IMR-90 (cell line): ENCODE measurements at regions not wholly inside any gene's neighbourhood (a gene's known extent, or its start where the extent isn't known, plus 50 kb on each side); places are given as distances from the start of the nearest gene placed in this dataset.
A peak's percentile ranks its signal among the peaks of the same experiment; 100 is the strongest.

Experiments
- ATAC-seq: fragments of 200-7000 bp; cut with Tn5 transposase; 2 replicates; pipeline ENCODE4 v1.9.1; 2020; ENCODE audit warnings: low read depth, mild to moderate bottlenecking, moderate library complexity
- BruUV-seq: library from RNA; stranded (reverse); fragments of 400-500 nt; replicated peaks from 2 replicates; lab custom pipeline; 2021; lab: Mats Ljungman, UMichigan
- CTCF ChIA-PET: fragments of 300-600 bp; formaldehyde crosslinking; extraction: SDS; loops from one replicate; lab custom pipeline; 2021; ENCODE audit warnings: antibody characterized with exemption; lab: Yijun Ruan, JAX
- POLR2A ChIA-PET: fragments of 300-600 bp; sonication (Branson Sonifier 250); formaldehyde crosslinking; loops from one replicate; lab custom pipeline; 2022; ENCODE audit warnings: antibody characterized with exemption; ENCODE audit not compliant: unreplicated experiment; lab: Charles Lee
- DNase-seq: peaks from one replicate; pipeline ENCODE4 v3.0.0; 2013
- H2AFZ ChIP-seq: replicated peaks from 2 replicates; pipeline ENCODE3; 2013; ENCODE audit warnings: low read length, mild to moderate bottlenecking; ENCODE audit not compliant: poor library complexity
- H2AK5ac ChIP-seq: 2 replicates; pipeline ENCODE4 v1.6.1; 2013; ENCODE audit warnings: low read depth, low read length, inconsistent platforms
- H2AK9ac ChIP-seq: replicated peaks from 2 replicates; pipeline ENCODE3; 2013; ENCODE audit warnings: mild to moderate bottlenecking, low read depth, low read length, moderate library complexity; ENCODE audit not compliant: poor library complexity
- H2BK120ac ChIP-seq: 2 replicates; pipeline ENCODE4 v1.6.1; 2013; ENCODE audit warnings: low read depth, low read length, inconsistent platforms
- H2BK15ac ChIP-seq: 3 replicates; pipeline ENCODE4 v1.6.1; 2013; ENCODE audit warnings: low read depth, low read length, inconsistent platforms
- H2BK20ac ChIP-seq: 2 replicates; pipeline ENCODE4 v1.6.1; 2013; ENCODE audit warnings: low read depth, mild to moderate bottlenecking, inconsistent platforms, low read length, moderate library complexity
- H2BK5ac ChIP-seq: 2 replicates; pipeline ENCODE4 v1.6.1; 2013; ENCODE audit warnings: mild to moderate bottlenecking, low read depth, low read length, inconsistent platforms; ENCODE audit not compliant: poor library complexity, severe bottlenecking
- H3K14ac ChIP-seq: replicated peaks from 2 replicates; pipeline ENCODE4 v1.6.1; 2013; ENCODE audit warnings: low read depth, low read length, inconsistent platforms
- H3K18ac ChIP-seq: 2 replicates; pipeline ENCODE4 v1.6.1; 2013; ENCODE audit warnings: low read depth, low read length, control low read depth
- H3K23ac ChIP-seq: 2 replicates; pipeline ENCODE4 v1.6.1; 2013; ENCODE audit warnings: low read depth, low read length, inconsistent platforms
- H3K27ac ChIP-seq: 2 replicates; pipeline ENCODE4 v1.5.1; 2013; ENCODE audit warnings: mild to moderate bottlenecking, control low read depth, low read length; ENCODE audit not compliant: insufficient read depth
- H3K27me3 ChIP-seq: 2 replicates; pipeline ENCODE4 v1.6.1; 2013; ENCODE audit warnings: low read length; ENCODE audit not compliant: control insufficient read depth, insufficient read depth
- H3K36me3 ChIP-seq: 2 replicates; pipeline ENCODE4 v1.6.1; 2013; ENCODE audit warnings: low read length, mixed read lengths; ENCODE audit not compliant: control insufficient read depth, insufficient read depth
- H3K4ac ChIP-seq: 2 replicates; pipeline ENCODE4 v1.6.1; 2013; ENCODE audit warnings: low read depth, low read length, inconsistent platforms
- H3K4me1 ChIP-seq: 2 replicates; pipeline ENCODE4 v1.6.1; 2013; ENCODE audit warnings: low read length, mixed read lengths; ENCODE audit not compliant: control insufficient read depth, insufficient read depth
- H3K4me2 ChIP-seq: 2 replicates; pipeline ENCODE4 v1.6.1; 2013; ENCODE audit warnings: low read depth, mild to moderate bottlenecking, control low read depth, low read length, moderate library complexity
- H3K4me3 ChIP-seq: 2 replicates; pipeline ENCODE4 v1.5.1; 2013; ENCODE audit warnings: low read depth, mild to moderate bottlenecking, control low read depth, low read length, moderate library complexity; ENCODE audit not compliant: insufficient read depth
- H3K56ac ChIP-seq: 2 replicates; pipeline ENCODE4 v1.6.1; 2013; ENCODE audit warnings: low read length, inconsistent platforms; ENCODE audit not compliant: insufficient read depth; ENCODE audit errors: extremely low read depth
- H3K79me1 ChIP-seq, 2 experiments: 2 replicates each; pipeline ENCODE4 v1.6.1; 2013; ENCODE audit warnings: low read length in 2 of 2, inconsistent platforms in 1 of 2, low read depth in 1 of 2
- H3K9ac ChIP-seq: 2 replicates; pipeline ENCODE4 v1.6.1; 2013; ENCODE audit warnings: low read depth, low read length, control low read depth
- H3K9me1 ChIP-seq: 2 replicates; pipeline ENCODE4 v1.6.1; 2013; ENCODE audit warnings: low read length, inconsistent platforms; ENCODE audit not compliant: insufficient read depth
- H3K9me3 ChIP-seq: 2 replicates; pipeline ENCODE4 v1.6.1; 2013; ENCODE audit warnings: low read length; ENCODE audit not compliant: control insufficient read depth, insufficient read depth
- H4K20me1 ChIP-seq: 2 replicates; pipeline ENCODE4 v1.6.1; 2013; ENCODE audit warnings: low read length, inconsistent platforms; ENCODE audit not compliant: insufficient read depth
- H4K5ac ChIP-seq: 2 replicates; pipeline ENCODE4 v1.6.1; 2013; ENCODE audit warnings: mild to moderate bottlenecking, low read depth, low read length, control low read depth
- H4K8ac ChIP-seq, 2 experiments: 2 replicates each; pipeline ENCODE4 v1.6.1; 2013; ENCODE audit warnings: low read depth in 2 of 2, low read length in 2 of 2, control low read depth in 1 of 2, inconsistent platforms in 1 of 2
- H4K91ac ChIP-seq: 2 replicates; pipeline ENCODE4 v1.6.1; 2013; ENCODE audit warnings: low read depth, low read length, inconsistent platforms; ENCODE audit not compliant: insufficient read depth
- BHLHE40 ChIP-seq: fragments of 150-350 bp; IDR thresholded peaks from 2 replicates; pipeline ENCODE4 v1.6.1; 2016; ENCODE audit warnings: mild to moderate bottlenecking, low read depth, low read length
- FOS ChIP-seq: fragments of 150-350 bp; IDR thresholded peaks from 2 replicates; pipeline ENCODE4 v1.6.1; 2016; ENCODE audit warnings: low read depth, low read length
- MAFK ChIP-seq: IDR thresholded peaks from 2 replicates; pipeline ENCODE4 v1.6.1; 2012; ENCODE audit warnings: low read depth, low read length, improper control_type of control experiment
- MAZ ChIP-seq: IDR thresholded peaks from 2 replicates; pipeline ENCODE4 v1.6.1; 2012; ENCODE audit warnings: low read depth, mild to moderate bottlenecking, low read length, improper control_type of control experiment, moderate library complexity, borderline replicate concordance
- MXI1 ChIP-seq: IDR thresholded peaks from 2 replicates; pipeline ENCODE4 v1.6.1; 2012; ENCODE audit warnings: low read depth, mild to moderate bottlenecking, low read length, moderate library complexity, borderline replicate concordance
- NFE2L2 ChIP-seq: fragments of 150-350 bp; IDR thresholded peaks from 2 replicates; pipeline ENCODE4 v1.6.1; 2016; ENCODE audit warnings: low read depth, mild to moderate bottlenecking, low read length
- POLR2A ChIP-seq: IDR thresholded peaks from 2 replicates; pipeline ENCODE4 v1.6.1; 2012; ENCODE audit warnings: mild to moderate bottlenecking, low read depth, low read length
- RFX5 ChIP-seq: IDR thresholded peaks from 2 replicates; pipeline ENCODE4 v1.8.0; 2012; ENCODE audit warnings: low read depth, mild to moderate bottlenecking, low read length, moderate library complexity
- SMC3 ChIP-seq: fragments of 150-350 bp; IDR thresholded peaks from 2 replicates; pipeline ENCODE4 v1.6.1; 2016; ENCODE audit warnings: low read depth, mild to moderate bottlenecking, antibody characterized with exemption, low read length, moderate library complexity
- USF2 ChIP-seq: fragments of 150-350 bp; IDR thresholded peaks from 2 replicates; pipeline ENCODE4 v1.6.1; 2017; ENCODE audit warnings: mild to moderate bottlenecking, antibody characterized with exemption, low read length, low read depth
- WGBS, 2 experiments: methylation state at CpG; one replicate each; pipeline versions ENCODE4 v1.1.5 to v1.1.7; 2013; ENCODE audit warnings: missing lambda C conversion rate in 2 of 2; ENCODE audit not compliant: insufficient read length in 1 of 2; ENCODE audit errors: extremely low coverage in 2 of 2; 5-methylcytosine and 5-hydroxymethylcytosine counted together
- dilution Hi-C: fragments of 300-500 bp; cut with HindIII; formaldehyde crosslinking; loops from one replicate; pipeline ENCODE4 v1.14.3; 2018; ENCODE audit warnings: low sequenced_read_pairs; ENCODE audit not compliant: unreplicated experiment
- in situ Hi-C: fragments of 300-500 bp; cut with MboI; formaldehyde crosslinking; loops from 3 replicates; pipeline ENCODE4 v1.14.3; 2019; ENCODE audit warnings: low sequenced_read_pairs, inconsistent platforms, mixed read lengths
- intact Hi-C: fragments of 100-400 bp; cut with micrococcal nuclease; formaldehyde crosslinking; loops from 2 replicates; pipeline ENCODE4 v1.10.0; 2022
- TF ChIP-seq, protein P1 (sequence below): conservative IDR thresholded peaks from 2 replicates; pipeline ENCODE4 v1.5.1; 2012; ENCODE audit warnings: mild to moderate bottlenecking, low read depth, low read length, improper control_type of control experiment
- TF ChIP-seq, protein P2 (sequence below): fragments of 150-350 bp; IDR thresholded peaks from 2 replicates; pipeline ENCODE4 v1.6.1; 2016; ENCODE audit warnings: low read depth, mild to moderate bottlenecking, low read length, moderate library complexity, borderline replicate concordance

- H2AFZ ChIP-seq, result no peak overlapping the region
- peaks cover 10% of the 10 kb centered on the region for H3K9me3 ChIP-seq
- H2AK5ac ChIP-seq, result no peak overlapping the region
- no peaks in the 10 kb centered on the region for H3K79me1 ChIP-seq
- H3K4ac ChIP-seq, result no peak overlapping the region
- H3K36me3 ChIP-seq, result no peaks in the 10 kb centered on the region
- no peak overlapping the region for H4K8ac ChIP-seq
- H3K23ac ChIP-seq, result no peak overlapping the region
- no peak overlapping the region for H2BK15ac ChIP-seq
- H3K18ac ChIP-seq, result no peak overlapping the region
- no peak overlapping the region for H3K9ac ChIP-seq
- no TSS peak for BruUV-seq
- no peak overlapping the region for H3K4me2 ChIP-seq
- dilution Hi-C loops (no loop called here), in situ Hi-C loops (no loop called here), intact Hi-C loops (no loop called here)
- H4K91ac ChIP-seq, result no peak overlapping the region
- no peak overlapping the region for H2BK20ac ChIP-seq
- ChIA-PET POLR2A (no interaction called here), CTCF (no interaction called here)
- no peak overlapping the region for H3K56ac ChIP-seq
- H3K27ac ChIP-seq, result no peak overlapping the region
- H3K4me3 ChIP-seq, result no peak overlapping the region
- ATAC-seq, result no peak
- H3K14ac ChIP-seq, result no peak overlapping the region
- H3K27me3 ChIP-seq, result no peaks in the 10 kb centered on the region
- no peaks in the 10 kb centered on the region for H3K9me1 ChIP-seq
- WGBS, 2 experiments, result no CpG with 5 or more reads among the region's 2 CpGs
- no peak overlapping the region for H2AK9ac ChIP-seq
- no peaks in the 10 kb centered on the region for H4K20me1 ChIP-seq
- peak; percentile 7 for DNase-seq
- no peak overlapping the region for H2BK120ac ChIP-seq
- H4K5ac ChIP-seq, result no peak overlapping the region
- no peak overlapping the region for H2BK5ac ChIP-seq
- no peaks in the 10 kb centered on the region for H3K4me1 ChIP-seq
- TF ChIP-seq, protein P1, sequence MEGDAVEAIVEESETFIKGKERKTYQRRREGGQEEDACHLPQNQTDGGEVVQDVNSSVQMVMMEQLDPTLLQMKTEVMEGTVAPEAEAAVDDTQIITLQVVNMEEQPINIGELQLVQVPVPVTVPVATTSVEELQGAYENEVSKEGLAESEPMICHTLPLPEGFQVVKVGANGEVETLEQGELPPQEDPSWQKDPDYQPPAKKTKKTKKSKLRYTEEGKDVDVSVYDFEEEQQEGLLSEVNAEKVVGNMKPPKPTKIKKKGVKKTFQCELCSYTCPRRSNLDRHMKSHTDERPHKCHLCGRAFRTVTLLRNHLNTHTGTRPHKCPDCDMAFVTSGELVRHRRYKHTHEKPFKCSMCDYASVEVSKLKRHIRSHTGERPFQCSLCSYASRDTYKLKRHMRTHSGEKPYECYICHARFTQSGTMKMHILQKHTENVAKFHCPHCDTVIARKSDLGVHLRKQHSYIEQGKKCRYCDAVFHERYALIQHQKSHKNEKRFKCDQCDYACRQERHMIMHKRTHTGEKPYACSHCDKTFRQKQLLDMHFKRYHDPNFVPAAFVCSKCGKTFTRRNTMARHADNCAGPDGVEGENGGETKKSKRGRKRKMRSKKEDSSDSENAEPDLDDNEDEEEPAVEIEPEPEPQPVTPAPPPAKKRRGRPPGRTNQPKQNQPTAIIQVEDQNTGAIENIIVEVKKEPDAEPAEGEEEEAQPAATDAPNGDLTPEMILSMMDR, result no peak
- TF ChIP-seq USF2 (no peak), MXI1 (no peak), BHLHE40 (no peak), MAZ (no peak), SMC3 (no peak), POLR2A (no peak), RFX5 (no peak), FOS (no peak), NFE2L2 (no peak), MAFK (no peak)
- TF ChIP-seq, protein P2, sequence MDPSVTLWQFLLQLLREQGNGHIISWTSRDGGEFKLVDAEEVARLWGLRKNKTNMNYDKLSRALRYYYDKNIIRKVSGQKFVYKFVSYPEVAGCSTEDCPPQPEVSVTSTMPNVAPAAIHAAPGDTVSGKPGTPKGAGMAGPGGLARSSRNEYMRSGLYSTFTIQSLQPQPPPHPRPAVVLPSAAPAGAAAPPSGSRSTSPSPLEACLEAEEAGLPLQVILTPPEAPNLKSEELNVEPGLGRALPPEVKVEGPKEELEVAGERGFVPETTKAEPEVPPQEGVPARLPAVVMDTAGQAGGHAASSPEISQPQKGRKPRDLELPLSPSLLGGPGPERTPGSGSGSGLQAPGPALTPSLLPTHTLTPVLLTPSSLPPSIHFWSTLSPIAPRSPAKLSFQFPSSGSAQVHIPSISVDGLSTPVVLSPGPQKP, result no peak
These were observed 217.1 kb upstream of the SMIM31 start for GRCh38 chr4:164536814-164537213.
